ENCODE measurements at regions not wholly inside any gene's neighbourhood (a gene's known extent, or its start where the extent isn't known, plus 50 kb on each side); places are given as distances from the start of the nearest gene placed in this dataset.
"Not testable (repeated sequence)": the region's sequence is repeated elsewhere in the genome, so short reads cannot be mapped to it uniquely, and the experiment has no call there.

DNA sequence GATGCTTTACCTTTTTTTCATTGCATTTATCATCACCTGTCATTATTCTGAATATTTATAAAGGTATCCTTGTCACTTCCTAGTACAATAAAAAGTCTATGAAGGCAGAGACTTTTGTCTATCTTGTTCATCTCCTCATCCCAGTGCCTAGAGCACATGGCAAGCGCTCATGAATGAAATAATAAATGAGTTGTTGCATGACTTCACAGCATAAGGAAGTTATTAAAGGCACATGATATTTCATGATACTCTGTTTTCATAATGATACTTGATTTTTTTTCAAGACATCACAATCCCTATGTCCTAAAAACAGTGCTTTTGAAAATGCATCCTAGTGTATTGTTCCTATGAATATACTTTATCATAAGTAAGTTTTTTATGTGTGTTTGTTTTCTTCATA, 310.6 kb upstream of the RSPO3 start:
- no peak for DNase-seq

DNA sequence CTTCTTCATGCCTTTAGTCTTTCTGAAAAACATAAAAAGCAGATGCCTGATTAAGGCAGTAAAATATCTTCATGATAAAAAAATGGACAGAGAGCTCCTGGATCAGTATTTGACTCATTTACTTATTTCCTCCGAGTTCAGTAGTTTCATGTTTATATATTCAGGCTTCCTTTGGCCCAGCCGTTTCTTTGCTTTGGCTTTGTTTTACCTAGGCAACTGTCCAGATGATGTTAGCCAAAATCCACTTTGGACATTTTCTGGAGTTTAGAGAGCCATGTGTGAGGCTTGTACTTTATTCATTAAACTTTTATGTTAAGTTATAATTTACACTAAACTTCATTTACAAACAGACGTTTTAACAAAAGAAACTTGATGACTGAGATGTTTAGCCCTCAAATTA, 307.1 kb upstream of the RSPO3 start:
- no peak for DNase-seq

DNA sequence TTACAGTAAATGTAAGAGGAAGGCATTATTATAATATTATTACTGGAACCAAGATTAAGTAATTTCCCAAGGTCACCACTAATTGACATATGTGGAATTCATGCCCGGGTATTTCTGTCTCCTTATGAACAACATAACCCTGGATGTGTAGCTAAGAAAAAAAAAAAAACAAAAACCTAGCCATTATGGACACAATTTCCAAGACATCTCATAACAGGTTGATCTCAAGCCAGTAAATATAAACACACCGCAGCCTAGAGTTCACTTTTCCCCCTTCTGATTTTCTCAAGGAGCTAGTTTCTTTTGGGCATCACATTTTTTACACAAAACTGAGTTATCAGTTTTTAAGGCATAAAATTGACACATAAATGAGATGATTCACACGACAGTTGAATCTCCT, 306.5 kb upstream of the RSPO3 start:
- no peak for DNase-seq

- no peak for DNase-seq
Observed at GRCh38 chr6:126812651-126813050, 305.8 kb upstream of the RSPO3 start.

DNA sequence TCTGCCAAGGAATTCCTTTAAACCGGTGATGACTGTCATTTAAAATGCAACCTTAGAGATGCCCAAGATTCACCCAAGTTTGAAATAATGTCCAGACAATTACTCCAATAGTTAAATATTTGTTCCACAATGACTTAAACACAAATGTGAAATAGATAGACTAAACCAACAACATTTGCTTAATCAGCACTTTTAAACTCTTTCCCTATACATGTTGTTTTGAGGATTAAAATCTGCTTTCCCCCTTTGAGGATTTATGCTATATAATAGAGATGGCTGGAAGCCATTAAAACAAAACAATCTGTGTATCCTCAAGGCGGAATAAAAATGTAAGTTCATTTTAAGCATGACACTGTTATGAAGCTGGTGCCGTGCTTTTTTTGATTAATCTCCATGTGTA, 297.8 kb upstream of the RSPO3 start:
- DNase-seq: no peak

DNA sequence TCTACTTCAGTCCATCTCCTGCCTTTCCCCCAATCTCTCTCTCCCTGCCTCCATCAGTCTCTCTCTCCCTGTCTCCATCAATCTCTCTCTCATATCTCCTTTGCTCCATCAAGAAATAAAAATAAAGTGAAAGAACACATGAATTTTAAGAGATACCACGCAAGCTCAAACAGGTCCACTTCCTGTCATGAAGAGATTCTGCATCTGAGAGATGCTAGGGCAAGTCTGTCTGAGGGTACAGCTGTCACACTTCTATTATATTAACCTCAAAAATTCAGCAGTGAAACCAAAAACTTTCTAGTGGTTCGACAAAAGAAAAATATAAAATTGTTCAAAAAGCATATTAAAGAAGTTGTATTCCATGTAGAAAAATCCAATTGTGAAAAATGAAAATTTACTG, 296.8 kb upstream of the RSPO3 start:
- DNase-seq: no peak

GRCh38 chr6:126824226-126824625, 294.2 kb upstream of the RSPO3 start:
- no peak for DNase-seq

- no peak for DNase-seq
Observed at GRCh38 chr6:126824815-126825214, 293.7 kb upstream of the RSPO3 start.

- no peak for DNase-seq
Observed at GRCh38 chr6:126826166-126826714, 292.2 kb upstream of the RSPO3 start.

GRCh38 chr6:126831461-126831860, 287.0 kb upstream of the RSPO3 start:
- no peak for DNase-seq

- no peak for DNase-seq
Observed at GRCh38 chr6:126842769-126843168, 275.7 kb upstream of the RSPO3 start.

DNA sequence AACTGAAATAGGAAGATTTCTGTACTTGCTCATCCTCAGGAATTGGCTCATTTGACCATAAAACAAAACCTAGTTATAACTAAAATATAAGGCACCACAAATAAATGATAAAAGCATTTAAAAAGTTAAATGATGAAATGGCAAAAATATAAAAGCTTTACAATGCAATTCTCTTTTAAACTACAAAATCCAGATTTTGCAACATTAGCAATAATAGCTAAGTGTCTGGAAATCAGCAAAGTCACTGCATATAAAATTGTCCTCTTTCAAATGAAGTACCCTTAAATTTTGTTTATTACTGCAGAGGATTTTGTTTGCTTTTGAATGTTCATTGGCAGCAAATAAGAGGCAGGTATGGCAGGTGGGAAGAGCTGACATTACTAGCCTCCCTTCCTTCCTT, 270.4 kb upstream of the RSPO3 start:
- DNase-seq: no peak

DNA sequence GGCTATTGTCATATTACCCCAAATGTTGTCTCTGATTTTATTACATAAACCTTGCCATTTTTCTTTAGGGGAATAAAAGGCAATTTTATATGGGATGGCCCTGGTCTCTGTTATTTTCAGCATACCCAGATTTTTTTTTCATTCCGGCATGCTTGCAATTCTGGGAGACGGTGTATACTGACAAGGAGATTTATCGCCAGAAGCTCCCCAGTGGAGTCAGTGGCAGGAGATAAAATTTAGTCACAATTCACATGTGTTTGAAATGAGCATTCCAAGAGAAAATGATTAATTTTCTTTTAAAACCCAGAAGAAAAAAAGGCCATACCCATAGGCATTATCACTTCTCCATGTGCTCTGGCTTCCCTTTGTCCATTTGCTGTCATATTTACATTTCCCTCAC, 250.8 kb upstream of the RSPO3 start:
- DNase-seq: no peak

GRCh38 chr6:126873351-126873750, 245.1 kb upstream of the RSPO3 start:
- DNase-seq: no peak

DNA sequence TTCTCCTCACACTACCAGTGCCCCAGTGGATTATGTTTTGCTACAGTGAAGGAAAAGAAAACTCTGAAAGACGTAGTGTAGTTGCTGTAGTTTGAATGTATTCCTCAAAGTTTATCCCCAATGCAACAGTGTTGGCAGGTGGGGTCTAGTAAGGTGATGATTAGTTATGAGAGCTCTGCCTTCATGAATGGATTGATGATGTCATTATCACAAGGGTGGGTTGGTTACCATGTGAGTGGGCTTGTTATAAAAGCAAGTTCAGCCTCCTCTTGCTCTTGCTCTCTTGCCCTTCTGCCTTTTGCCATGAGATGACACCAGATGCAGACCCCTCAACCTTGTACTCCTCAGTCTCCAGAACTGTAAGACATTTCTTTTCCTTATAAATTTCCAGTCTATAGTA, 244.7 kb upstream of the RSPO3 start:
- DNase-seq: no peak

- no peak for DNase-seq
Observed at GRCh38 chr6:126876446-126876845, 242.0 kb upstream of the RSPO3 start.

- no peak for DNase-seq
Observed at GRCh38 chr6:126880964-126881363, 237.5 kb upstream of the RSPO3 start.

GRCh38 chr6:126886106-126886505, 232.4 kb upstream of the RSPO3 start:
- no peak for DNase-seq

GRCh38 chr6:126888727-126889725, 229.4 kb upstream of the RSPO3 start:
- DNase-seq: no peak

DNA sequence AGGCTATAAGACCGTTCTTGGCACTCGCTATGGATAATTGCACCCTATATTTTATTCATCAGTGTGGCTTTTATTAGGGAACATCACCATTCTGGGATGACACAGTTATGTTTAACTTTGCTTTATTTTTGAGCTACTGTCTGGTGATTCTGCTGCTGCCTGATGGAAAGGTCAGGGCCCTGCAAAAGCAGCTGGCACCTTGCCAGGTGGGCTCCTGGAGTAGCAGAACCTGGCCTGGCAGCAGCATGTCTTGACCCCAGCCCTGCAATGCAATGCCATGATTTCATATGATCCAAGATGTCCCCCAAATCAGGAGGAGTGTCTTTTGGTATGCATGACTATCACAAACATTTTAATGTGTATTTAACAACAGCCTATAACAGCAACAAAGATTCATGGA, 228.4 kb upstream of the RSPO3 start:
- peak in 1 of 56 donors; percentile 6 for DNase-seq

- no peak for DNase-seq
Observed at GRCh38 chr6:126891158-126891557, 227.3 kb upstream of the RSPO3 start.

GRCh38 chr6:126892869-126893268, 225.6 kb upstream of the RSPO3 start:
- DNase-seq: not testable (repeated sequence)

GRCh38 chr6:126897758-126898157, 220.7 kb upstream of the RSPO3 start:
- no peak for DNase-seq

All from amygdala (tissue), 56 donors.